Panc1 (cell line): ENCODE measurements at regions not wholly inside any gene's neighbourhood (a gene's known extent, or its start where the extent isn't known, plus 50 kb on each side); places are given as distances from the start of the nearest gene placed in this dataset.

Experiments used
- ATAC-seq: fragments of 200-7000 bp; cut with Tn5 transposase; 2 replicates; pipeline ENCODE4 v1.9.1; 2020; ENCODE audit warnings: mild to moderate bottlenecking, moderate library complexity
- BruUV-seq: library from RNA; stranded (reverse); fragments of 400-500 nt; replicated peaks from 2 replicates; lab custom pipeline; 2021; lab: Mats Ljungman, UMichigan
- CTCF ChIA-PET: fragments of 300-600 bp; sonication (Branson Sonifier 250); formaldehyde crosslinking; loops from one replicate; lab custom pipeline; 2022; ENCODE audit warnings: antibody characterized with exemption; lab: Charles Lee
- POLR2A ChIA-PET: fragments of 300-600 bp; sonication (Branson Sonifier 250); formaldehyde crosslinking; loops from one replicate; lab custom pipeline; 2022; ENCODE audit warnings: antibody characterized with exemption; lab: Charles Lee
- DNase-seq: peaks from one replicate; pipeline ENCODE4 v3.0.0-alpha.2; 2010; ENCODE audit warnings: low read depth, low spot score
- H3K27ac ChIP-seq: 2 replicates; pipeline ENCODE4 v1.5.1; 2011; ENCODE audit warnings: mild to moderate bottlenecking, low read length, inconsistent platforms
- H3K27me3 ChIP-seq: fragments of 200-500 bp; sonication (Bioruptor generic); 2 replicates; pipeline ENCODE4 v1.6.0; 2014; ENCODE audit warnings: low read length, inconsistent platforms; ENCODE audit not compliant: control insufficient read depth, insufficient read depth
- H3K36me3 ChIP-seq: fragments of 200-500 bp; sonication (Bioruptor generic); 2 replicates; pipeline ENCODE4 v1.5.1; 2014; ENCODE audit warnings: inconsistent platforms, mild to moderate bottlenecking, low read length, moderate library complexity; ENCODE audit not compliant: control insufficient read depth, insufficient read depth
- H3K4me1 ChIP-seq: 2 replicates; pipeline ENCODE4 v1.5.1; 2011; ENCODE audit warnings: inconsistent platforms, mild to moderate bottlenecking, low read length, moderate library complexity; ENCODE audit not compliant: control insufficient read depth, insufficient read depth
- H3K4me3 ChIP-seq, 2 experiments: 2 replicates each; pipeline ENCODE4 v1.5.1; 2011 to 2012; ENCODE audit warnings: low read depth in 2 of 2, low read length in 2 of 2, mild to moderate bottlenecking in 2 of 2, inconsistent platforms in 1 of 2, moderate library complexity in 1 of 2
- H3K9me3 ChIP-seq: fragments of 200-500 bp; sonication (Bioruptor generic); 2 replicates; pipeline ENCODE4 v1.5.1; 2014; ENCODE audit warnings: low read depth, mild to moderate bottlenecking, inconsistent platforms, low read length, moderate library complexity; ENCODE audit not compliant: control insufficient read depth, insufficient read depth
- POLR2AphosphoS5 ChIP-seq: IDR thresholded peaks from 2 replicates; pipeline ENCODE4 v1.6.1; 2012; ENCODE audit warnings: mild to moderate bottlenecking, low read depth, low read length, moderate library complexity
- SIN3A ChIP-seq: IDR thresholded peaks from 2 replicates; pipeline ENCODE4 v1.6.1; 2012; ENCODE audit warnings: low read depth, mild to moderate bottlenecking, low read length, moderate library complexity, borderline replicate concordance; ENCODE audit not compliant: insufficient read depth
- TCF7L2 ChIP-seq: IDR thresholded peaks from 2 replicates; pipeline ENCODE4 v1.6.1; 2011; ENCODE audit warnings: mild to moderate bottlenecking, low read depth, low read length, inconsistent platforms
- in situ Hi-C: cut with HindIII; loops from 2 replicates; pipeline ENCODE4 v1.10.0; 2016; ENCODE audit warnings: low sequenced_read_pairs, low pct_unique_long_range_greater_than_20kb
- intact Hi-C: fragments of 100-400 bp; cut with micrococcal nuclease; formaldehyde crosslinking; loops from one replicate; pipeline ENCODE4 v1.10.0; 2022; ENCODE audit not compliant: unreplicated experiment
- TF ChIP-seq, protein P1 (sequence below): fragments of 450-650 bp; IDR thresholded peaks from 2 replicates; pipeline ENCODE4 v1.5.1; 2017; ENCODE audit warnings: mild to moderate bottlenecking
- TF ChIP-seq, protein P2 (sequence below), 2 experiments: IDR thresholded peaks; 2 replicates each; pipeline ENCODE4 v1.6.1; 2011 to 2012; ENCODE audit warnings: low read depth in 2 of 2, control low read depth in 1 of 2, low read length in 1 of 2, mild to moderate bottlenecking in 1 of 2, moderate library complexity in 1 of 2; ENCODE audit not compliant: insufficient read depth in 1 of 2

DNA sequence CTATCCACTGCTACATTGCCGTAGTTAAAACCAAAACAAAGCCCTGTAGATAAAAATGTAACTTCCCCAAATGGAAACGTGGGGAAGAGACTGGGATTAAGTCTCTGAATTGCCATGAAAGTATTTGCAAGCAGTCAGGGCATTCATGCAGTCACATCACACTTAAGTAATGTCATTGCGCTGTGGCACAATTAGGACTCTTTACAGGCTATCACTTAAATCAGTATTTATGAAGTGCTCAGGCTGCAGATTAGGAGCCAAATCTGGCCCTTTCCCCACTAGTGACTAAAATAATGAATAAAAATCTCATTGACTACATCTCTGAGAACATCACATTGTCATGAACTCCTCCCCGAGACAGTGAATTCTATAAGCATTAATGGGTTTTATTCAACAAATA, 300.9 kb downstream of the ICOS start:
- Histone ChIP-seq H3K27me3 (no peaks in the 10 kb centered on the region), H3K9me3 (no peaks in the 10 kb centered on the region), H3K27ac (no peak overlapping the region), H3K4me3 (no peak overlapping the region), H3K4me1 (no peaks in the 10 kb centered on the region), H3K36me3 (no peaks in the 10 kb centered on the region)
- ATAC-seq (no peak), DNase-seq (no peak)
- intact Hi-C loops = no loop called here
- CTCF ChIA-PET = no interaction called here
- in situ Hi-C loops = no loop called here
- no TSS peak for BruUV-seq
- TF ChIP-seq SIN3A (no peak), POLR2AphosphoS5 (no peak), TCF7L2 (no peak)
- TF ChIP-seq, protein P1, sequence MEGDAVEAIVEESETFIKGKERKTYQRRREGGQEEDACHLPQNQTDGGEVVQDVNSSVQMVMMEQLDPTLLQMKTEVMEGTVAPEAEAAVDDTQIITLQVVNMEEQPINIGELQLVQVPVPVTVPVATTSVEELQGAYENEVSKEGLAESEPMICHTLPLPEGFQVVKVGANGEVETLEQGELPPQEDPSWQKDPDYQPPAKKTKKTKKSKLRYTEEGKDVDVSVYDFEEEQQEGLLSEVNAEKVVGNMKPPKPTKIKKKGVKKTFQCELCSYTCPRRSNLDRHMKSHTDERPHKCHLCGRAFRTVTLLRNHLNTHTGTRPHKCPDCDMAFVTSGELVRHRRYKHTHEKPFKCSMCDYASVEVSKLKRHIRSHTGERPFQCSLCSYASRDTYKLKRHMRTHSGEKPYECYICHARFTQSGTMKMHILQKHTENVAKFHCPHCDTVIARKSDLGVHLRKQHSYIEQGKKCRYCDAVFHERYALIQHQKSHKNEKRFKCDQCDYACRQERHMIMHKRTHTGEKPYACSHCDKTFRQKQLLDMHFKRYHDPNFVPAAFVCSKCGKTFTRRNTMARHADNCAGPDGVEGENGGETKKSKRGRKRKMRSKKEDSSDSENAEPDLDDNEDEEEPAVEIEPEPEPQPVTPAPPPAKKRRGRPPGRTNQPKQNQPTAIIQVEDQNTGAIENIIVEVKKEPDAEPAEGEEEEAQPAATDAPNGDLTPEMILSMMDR = no peak
- TF ChIP-seq, protein P2, sequence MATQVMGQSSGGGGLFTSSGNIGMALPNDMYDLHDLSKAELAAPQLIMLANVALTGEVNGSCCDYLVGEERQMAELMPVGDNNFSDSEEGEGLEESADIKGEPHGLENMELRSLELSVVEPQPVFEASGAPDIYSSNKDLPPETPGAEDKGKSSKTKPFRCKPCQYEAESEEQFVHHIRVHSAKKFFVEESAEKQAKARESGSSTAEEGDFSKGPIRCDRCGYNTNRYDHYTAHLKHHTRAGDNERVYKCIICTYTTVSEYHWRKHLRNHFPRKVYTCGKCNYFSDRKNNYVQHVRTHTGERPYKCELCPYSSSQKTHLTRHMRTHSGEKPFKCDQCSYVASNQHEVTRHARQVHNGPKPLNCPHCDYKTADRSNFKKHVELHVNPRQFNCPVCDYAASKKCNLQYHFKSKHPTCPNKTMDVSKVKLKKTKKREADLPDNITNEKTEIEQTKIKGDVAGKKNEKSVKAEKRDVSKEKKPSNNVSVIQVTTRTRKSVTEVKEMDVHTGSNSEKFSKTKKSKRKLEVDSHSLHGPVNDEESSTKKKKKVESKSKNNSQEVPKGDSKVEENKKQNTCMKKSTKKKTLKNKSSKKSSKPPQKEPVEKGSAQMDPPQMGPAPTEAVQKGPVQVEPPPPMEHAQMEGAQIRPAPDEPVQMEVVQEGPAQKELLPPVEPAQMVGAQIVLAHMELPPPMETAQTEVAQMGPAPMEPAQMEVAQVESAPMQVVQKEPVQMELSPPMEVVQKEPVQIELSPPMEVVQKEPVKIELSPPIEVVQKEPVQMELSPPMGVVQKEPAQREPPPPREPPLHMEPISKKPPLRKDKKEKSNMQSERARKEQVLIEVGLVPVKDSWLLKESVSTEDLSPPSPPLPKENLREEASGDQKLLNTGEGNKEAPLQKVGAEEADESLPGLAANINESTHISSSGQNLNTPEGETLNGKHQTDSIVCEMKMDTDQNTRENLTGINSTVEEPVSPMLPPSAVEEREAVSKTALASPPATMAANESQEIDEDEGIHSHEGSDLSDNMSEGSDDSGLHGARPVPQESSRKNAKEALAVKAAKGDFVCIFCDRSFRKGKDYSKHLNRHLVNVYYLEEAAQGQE (IDR thresholded peaks at IDR 0.05; ENCODE audit: insufficient read depth in 1 of 2, low read depth in 2 of 2, low read length in 1 of 2) = no peak
- POLR2A ChIA-PET = no interaction called here

DNA sequence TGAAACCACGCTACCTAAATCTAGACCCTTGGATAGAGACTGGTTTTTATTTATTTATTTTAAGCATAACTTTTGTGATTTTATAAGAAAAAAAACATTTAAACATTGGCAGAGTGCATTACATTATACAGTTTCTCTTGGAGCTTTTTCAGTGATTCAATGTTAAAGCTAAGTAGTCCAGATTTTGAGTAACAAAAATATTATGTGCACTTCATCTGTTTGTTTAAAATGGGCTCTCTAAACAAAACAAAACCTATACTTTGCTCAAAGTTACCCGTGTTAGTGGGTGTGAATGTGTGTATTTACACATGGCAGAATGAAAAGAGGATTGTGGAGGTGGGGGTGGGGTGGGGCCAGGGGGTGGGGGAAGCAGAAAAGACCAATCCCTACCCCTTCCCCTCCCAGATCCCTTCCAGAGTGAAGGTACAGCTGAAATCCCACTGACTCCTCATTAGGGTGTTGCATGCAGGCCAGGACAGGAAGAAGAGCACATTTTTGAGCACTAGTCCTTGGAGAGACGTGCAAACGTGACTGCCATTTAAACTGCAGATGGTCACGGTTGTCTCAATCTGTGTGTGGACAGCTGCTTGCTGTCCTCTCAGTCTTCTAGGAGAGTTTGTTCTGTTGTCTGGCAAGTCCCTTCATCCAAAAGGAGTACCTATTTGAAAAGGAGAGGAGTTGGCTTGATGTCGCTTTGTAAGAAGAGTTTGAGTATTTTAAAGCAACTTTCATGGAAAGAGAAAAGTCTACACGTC, 303.0 kb downstream of the ICOS start:
- Histone ChIP-seq H3K27me3 (no peaks in the 10 kb centered on the region), H3K4me3 (no peak overlapping the region), H3K4me1 (no peaks in the 10 kb centered on the region), H3K36me3 (no peaks in the 10 kb centered on the region), H3K9me3 (no peaks in the 10 kb centered on the region), H3K27ac (no peak overlapping the region)
- intact Hi-C loops = no loop called here
- BruUV-seq = no TSS peak
- CTCF ChIA-PET = no interaction called here
- ATAC-seq (no peak), DNase-seq (no peak)
- POLR2A ChIA-PET = no interaction called here
- in situ Hi-C loops = no loop called here
- no peak for TF ChIP-seq TCF7L2
- TF ChIP-seq POLR2AphosphoS5 = no peak
- TF ChIP-seq, protein P1 = no peak
- no peak for TF ChIP-seq SIN3A
- TF ChIP-seq, protein P2 (IDR thresholded peaks at IDR 0.05; ENCODE audit: insufficient read depth in 1 of 2, low read depth in 2 of 2, low read length in 1 of 2) = no peak
